H1 (cell line): ENCODE measurements at regions not wholly inside any gene's neighbourhood (a gene's known extent, or its start where the extent isn't known, plus 50 kb on each side); places are given as distances from the start of the nearest gene placed in this dataset.

Experiments used
- ATF3 ChIP-seq: IDR thresholded peaks from 2 replicates; pipeline ENCODE4 v1.6.1; 2011; ENCODE audit warnings: low read depth, mild to moderate bottlenecking, low read length; ENCODE audit not compliant: insufficient read depth
- SAP30 ChIP-seq: fragments of 300-600 bp; sonication (generic); IDR thresholded peaks from 2 replicates; pipeline ENCODE4 v1.7.1; 2012; ENCODE audit warnings: low read length, moderate library complexity, mild to moderate bottlenecking, inconsistent platforms; ENCODE audit not compliant: insufficient read depth, insufficient replicate concordance

GRCh38 chr10:78819361-78820006 is 249.3 kb upstream of the ZMIZ1 start (continued):
- TF ChIP-seq ATF3 (no peak), SAP30 (no peak)
